Superior temporal gyrus (tissue), 1 donor: ENCODE measurements at regions not wholly inside any gene's neighbourhood (a gene's known extent, or its start where the extent isn't known, plus 50 kb on each side); places are given as distances from the start of the nearest gene placed in this dataset.
"Not testable (repeated sequence)": the region's sequence is repeated elsewhere in the genome, so short reads cannot be mapped to it uniquely, and the experiment has no call there.

Experiments used
- DNase-seq: peaks from one replicate; pipeline ENCODE4 v3.0.0-alpha.2; 2016; ENCODE audit errors: extremely low spot score

DNA sequence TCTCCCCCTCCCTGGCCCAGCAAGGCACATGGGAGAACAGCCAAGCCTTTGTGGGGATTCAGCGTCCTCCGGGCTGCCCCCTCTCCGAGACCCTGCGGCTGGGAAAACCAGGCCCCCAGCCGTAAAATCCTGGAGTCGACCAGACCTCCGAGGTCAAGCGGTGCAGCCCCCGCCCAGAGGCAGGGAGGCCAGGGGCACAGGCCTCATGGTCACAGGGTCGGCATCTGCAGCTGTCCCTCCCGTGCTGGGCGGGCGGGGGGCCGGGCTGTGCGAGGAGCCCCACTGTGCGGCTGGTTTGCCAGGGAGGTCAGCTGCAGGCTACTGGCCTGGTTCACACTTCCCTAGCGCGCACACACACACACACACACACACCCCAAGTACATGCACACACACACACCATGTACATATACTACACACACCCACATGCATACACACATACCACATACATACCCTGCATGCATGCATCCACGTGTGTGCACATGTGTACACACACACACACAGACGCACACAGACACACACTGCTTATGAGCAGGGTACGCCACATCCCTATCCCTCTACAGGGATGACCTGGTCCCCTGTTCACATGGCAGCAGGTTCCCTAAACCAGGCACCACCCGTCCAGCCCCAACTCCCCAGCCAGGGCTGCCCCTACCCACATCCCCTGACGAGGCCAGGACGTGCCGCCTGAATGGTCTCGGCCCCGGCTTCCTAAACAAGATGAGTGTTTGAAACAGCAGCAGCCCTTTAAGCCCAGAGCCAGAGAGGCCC lies 108.9 kb upstream of the CIBAR2 start:
- no peak for DNase-seq

- DNase-seq = no peak
Measured at GRCh38 chr16:85221771-85222154, 109.5 kb upstream of the CIBAR2 start.

DNA sequence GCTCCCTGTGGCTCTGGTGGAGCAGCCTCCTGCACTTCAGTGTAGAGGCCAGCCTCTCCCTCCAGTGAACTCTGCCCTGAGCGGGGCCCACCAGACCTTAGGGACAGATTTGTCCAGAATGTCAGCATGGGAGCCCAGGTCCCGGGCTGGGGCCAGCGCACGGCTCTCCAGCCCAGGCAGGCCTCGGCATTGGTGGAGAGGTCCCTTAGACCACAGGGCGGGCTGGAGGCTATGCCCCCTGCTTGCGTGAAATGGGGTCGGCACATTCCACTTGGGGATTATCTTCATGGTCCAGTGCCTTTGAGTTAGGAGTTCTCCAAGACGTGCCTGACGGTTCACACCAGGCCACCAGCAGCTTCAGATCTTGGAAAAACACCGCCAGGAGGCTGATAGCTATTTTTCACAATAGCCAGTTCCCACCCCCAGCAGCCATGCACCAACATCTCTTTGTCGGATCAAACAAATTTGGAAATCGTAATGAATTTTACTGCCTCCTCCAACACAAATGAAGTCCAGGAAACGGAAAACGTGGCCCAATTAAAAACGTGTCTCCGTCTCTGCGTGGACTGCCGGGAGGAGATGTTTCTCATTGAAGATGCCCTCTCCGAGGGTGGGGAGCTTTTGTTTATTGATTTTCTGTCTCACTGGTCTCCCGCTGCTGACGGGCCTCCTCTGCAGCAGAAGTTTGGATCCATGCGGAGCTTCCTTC lies 110.0 kb upstream of the CIBAR2 start:
- no peak for DNase-seq

- DNase-seq = no peak
Measured at GRCh38 chr16:85225257-85225656, 113.0 kb upstream of the CIBAR2 start.

- DNase-seq = no peak
Measured at GRCh38 chr16:85225721-85226120, 113.4 kb upstream of the CIBAR2 start.

GRCh38 chr16:85227084-85227945 lies 115.0 kb upstream of the CIBAR2 start:
- no peak for DNase-seq

GRCh38 chr16:85227946-85228862 lies 115.9 kb upstream of the CIBAR2 start:
- DNase-seq = no peak

GRCh38 chr16:85228970-85229430 lies 116.7 kb upstream of the CIBAR2 start:
- DNase-seq = no peak

GRCh38 chr16:85229869-85230462 lies 117.7 kb upstream of the CIBAR2 start:
- no peak for DNase-seq

DNA sequence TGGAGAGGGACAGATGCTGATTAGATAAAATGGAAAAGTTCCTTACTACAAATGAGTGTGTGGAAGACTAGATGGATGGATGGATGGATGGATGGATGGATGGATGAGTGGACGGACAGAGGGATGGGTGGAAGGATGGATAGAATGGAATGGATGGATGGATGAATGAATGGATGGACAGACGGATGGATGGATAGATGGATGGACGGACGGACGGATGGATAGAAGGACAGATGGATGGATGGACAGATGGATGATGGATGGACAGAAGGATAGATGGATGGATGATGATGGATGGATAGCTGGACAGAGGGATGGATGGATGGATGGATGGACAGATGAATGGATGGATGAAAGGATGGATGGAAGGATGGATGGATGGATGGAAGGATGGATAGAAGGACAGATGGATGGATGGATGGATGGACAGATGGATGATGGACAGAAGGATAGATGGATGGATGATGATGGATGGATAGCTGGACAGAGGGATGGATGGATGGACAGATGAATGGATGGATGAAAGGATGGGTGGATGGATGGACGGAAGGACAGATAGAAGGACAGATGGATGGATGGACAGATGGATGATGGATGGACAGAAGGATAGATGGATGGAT lies 118.6 kb upstream of the CIBAR2 start:
- not testable (repeated sequence) for DNase-seq

GRCh38 chr16:85231959-85232358 lies 119.7 kb upstream of the CIBAR2 start:
- DNase-seq = no peak

GRCh38 chr16:85232369-85233142 lies 120.3 kb upstream of the CIBAR2 start:
- no peak for DNase-seq

DNA sequence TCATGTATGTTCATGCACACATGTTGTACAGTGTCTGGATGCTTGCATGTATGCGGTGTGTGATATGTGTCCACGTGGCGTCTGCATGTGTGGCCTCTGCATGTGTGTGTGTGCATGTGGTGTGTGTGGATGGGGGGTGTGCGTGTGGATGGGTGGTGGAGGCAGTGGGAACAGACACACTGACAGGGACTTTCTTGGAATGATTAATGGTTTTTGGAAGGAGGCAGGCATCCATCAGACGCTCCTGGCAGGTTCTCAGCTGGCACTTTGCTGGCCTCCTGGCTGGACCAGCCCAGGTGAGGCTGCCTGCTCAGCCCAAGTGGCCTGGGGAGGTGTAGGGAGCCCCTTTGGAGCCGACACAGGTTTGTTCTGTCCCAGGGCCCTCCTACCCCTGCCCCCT lies 121.2 kb upstream of the CIBAR2 start:
- DNase-seq = no peak

GRCh38 chr16:85234310-85235204 lies 122.3 kb upstream of the CIBAR2 start:
- DNase-seq = no peak

- no peak for DNase-seq
Measured at GRCh38 chr16:85235991-85236817, 123.9 kb upstream of the CIBAR2 start.

GRCh38 chr16:85236818-85237150 lies 124.5 kb upstream of the CIBAR2 start:
- no peak for DNase-seq

- DNase-seq = no peak
Measured at GRCh38 chr16:85237817-85238216, 125.5 kb upstream of the CIBAR2 start.

GRCh38 chr16:85238233-85238647 lies 126.0 kb upstream of the CIBAR2 start:
- no peak for DNase-seq
